ENCODE measurements at regions not wholly inside any gene's neighbourhood (a gene's known extent, or its start where the extent isn't known, plus 50 kb on each side); places are given as distances from the start of the nearest gene placed in this dataset.

GRCh38 chr4:34973650-34974312 lies 1270.5 kb downstream of the ARAP2 start:
- Histone ChIP-seq H3K36me3 (ENCODE audit: control insufficient read depth in 2 of 4, insufficient read depth in 4 of 4, low read length in 3 of 4) (no peaks in the 10 kb centered on the region), H2AK5ac (ENCODE audit: low read depth, low read length) (no peak overlapping the region), H2BK20ac (ENCODE audit: low read length) (no peak overlapping the region), H2BK15ac (ENCODE audit: low read length) (no peak overlapping the region), H2BK5ac (ENCODE audit: low read depth, low read length) (no peak overlapping the region), H2AFZ (ENCODE audit: low read length) (no peak overlapping the region), H3K4ac (replicated peaks; ENCODE audit: insufficient read length, low read depth, low read length) (no peak overlapping the region), H3K18ac (ENCODE audit: extremely low read depth, low read length) (no peak overlapping the region), H4K20me1 (replicated peaks in 1 of 2; ENCODE audit: control insufficient read depth in 1 of 2, insufficient read depth in 2 of 2, low read length in 2 of 2) (no peaks in the 10 kb centered on the region), H4K8ac (ENCODE audit: extremely low read depth, insufficient read depth, low read length) (no peak overlapping the region), H3K23me2 (ENCODE audit: low read depth, low read length) (no peaks in the 10 kb centered on the region), H3K56ac (replicated peaks; ENCODE audit: insufficient read length, low read depth, low read length) (no peak overlapping the region), H3K27ac (ENCODE audit: low read depth, low read length) (no peak overlapping the region), H3K9ac (replicated peaks in 1 of 4; ENCODE audit: extremely low read depth in 1 of 4, low read depth in 3 of 4, low read length in 3 of 4) (no peak overlapping the region), H3K9me3 (ENCODE audit: insufficient read depth in 2 of 2, low read depth in 1 of 2, low read length in 1 of 2) (no peaks in the 10 kb centered on the region), H4K5ac (ENCODE audit: insufficient read length, low read depth, low read length) (no peak overlapping the region), H3K79me2 (ENCODE audit: control insufficient read depth in 1 of 2, insufficient read depth in 2 of 2, low read length in 2 of 2) (no peaks in the 10 kb centered on the region), H3K4me1 (replicated peaks in 1 of 4; ENCODE audit: control insufficient read depth in 3 of 4, insufficient read depth in 4 of 4, low read length in 3 of 4) (no peaks in the 10 kb centered on the region), H4K91ac (replicated peaks; ENCODE audit: insufficient read length, low read length) (no peak overlapping the region), H3K79me1 (ENCODE audit: low read depth, low read length) (no peaks in the 10 kb centered on the region), H3K27me3 (replicated peaks in 1 of 4; ENCODE audit: control insufficient read depth in 3 of 4, extremely low read depth in 1 of 4, insufficient read depth in 3 of 4, low read length in 3 of 4) (no peaks in the 10 kb centered on the region), H3K23ac (ENCODE audit: insufficient read length) (no peak overlapping the region), H3K14ac (ENCODE audit: insufficient read length) (no peak overlapping the region), H2BK120ac (replicated peaks; ENCODE audit: low read depth, low read length) (no peak overlapping the region), H2BK12ac (ENCODE audit: low read depth, low read length) (no peak overlapping the region), H3K4me2 (ENCODE audit: insufficient read depth in 1 of 2, low read depth in 2 of 2, low read length in 2 of 2) (no peak overlapping the region), H3K4me3 (ENCODE audit: extremely low read depth in 1 of 4, insufficient read depth in 2 of 4, low read depth in 3 of 4, low read length in 4 of 4) (no peak overlapping the region)
- ChIA-PET CTCF (ENCODE audit: partially characterized antibody) (no interaction called here), POLR2A (ENCODE audit: partially characterized antibody) (no interaction called here)
- TF ChIP-seq JUN (IDR thresholded peaks at IDR 0.05; ENCODE audit: low read depth, low read length) = no peak
- no peak for TF ChIP-seq POLR2A (IDR thresholded peaks at IDR 0.05; ENCODE audit: control extremely low read depth in 1 of 2, low read depth in 2 of 2, low read length in 2 of 2)
- TF ChIP-seq PHF8 (conservative IDR thresholded peaks at IDR 0.05; ENCODE audit: low read depth, low read length) = no peak
- TF ChIP-seq SIRT6 (IDR thresholded peaks at IDR 0.05; ENCODE audit: low read length) = no peak
- no peak for TF ChIP-seq KDM4A (IDR thresholded peaks at IDR 0.05; ENCODE audit: low read depth, low read length, severe bottlenecking)
- TF ChIP-seq TEAD4 (IDR thresholded peaks at IDR 0.05; ENCODE audit: low read depth, low read length) = no peak
- no peak for TF ChIP-seq SP2 (IDR thresholded peaks at IDR 0.05; ENCODE audit: low read length)
- no peak for DNase-seq (ENCODE audit: low read depth in 1 of 2, low spot score in 2 of 2)
- 83% methylated on average over 3 of the region's 3 CpGs; no CpG with 5 or more reads in 1 of the 2 experiments for WGBS, 2 experiments (ENCODE audit: extremely low coverage in 1 of 2, insufficient coverage in 1 of 2, insufficient read length in 1 of 2, insufficient replicate concordance in 2 of 2, low coverage in 1 of 2, low lambda C conversion rate in 2 of 2, missing lambda C conversion rate in 1 of 2)
- FAIRE-seq = no peak
